ENCODE measurements at regions not wholly inside any gene's neighbourhood (a gene's known extent, or its start where the extent isn't known, plus 50 kb on each side); places are given as distances from the start of the nearest gene placed in this dataset.
A peak's percentile ranks its signal among the peaks of the same experiment; 100 is the strongest.

- H3K9ac ChIP-seq (ENCODE audit: low read depth, low read length), result no peak overlapping the region
- no peaks in the 10 kb centered on the region for H3K9me3 ChIP-seq (ENCODE audit: control insufficient read depth, insufficient read depth, low read length)
- no peak overlapping the region for H2BK20ac ChIP-seq (ENCODE audit: low read depth, low read length)
- H2BK5ac ChIP-seq (ENCODE audit: low read depth, low read length, poor library complexity, severe bottlenecking), result no peak overlapping the region
- no peak overlapping the region for H3K27ac ChIP-seq (ENCODE audit: insufficient read depth, low read length)
- no peaks in the 10 kb centered on the region for H4K20me1 ChIP-seq (ENCODE audit: insufficient read depth, low read length)
- H3K4me2 ChIP-seq (ENCODE audit: low read depth, low read length), result no peak overlapping the region
- peak; percentile 67 for TF ChIP-seq CEBPB (IDR thresholded peaks at IDR 0.05; ENCODE audit: low read depth, low read length)
- TF ChIP-seq MXI1 (IDR thresholded peaks at IDR 0.05; ENCODE audit: borderline replicate concordance, low read depth, low read length), result no peak
- CTCF ChIA-PET, result interaction anchor here (0.7 kb wide), 1 partner anchor 32 kb away, joined by 3 read pairs; no protein-coding TSS in a partner anchor
- H2AK5ac ChIP-seq (ENCODE audit: low read depth, low read length), result no peak overlapping the region
- BruUV-seq (replicated peaks), result no TSS peak
- dilution Hi-C loops (cut with HindIII; ENCODE audit: low sequenced_read_pairs, unreplicated experiment) (no loop called here), in situ Hi-C loops (cut with MboI; ENCODE audit: low sequenced_read_pairs) (no loop called here), intact Hi-C loops (cut with micrococcal nuclease) (no loop called here)
- no peak overlapping the region for H4K91ac ChIP-seq (ENCODE audit: insufficient read depth, low read depth, low read length)
- no peak for DNase-seq
- H4K8ac ChIP-seq (ENCODE audit: low read depth in 2 of 2, low read length in 2 of 2), result no peak overlapping the region
- no peak overlapping the region for H3K4me3 ChIP-seq (ENCODE audit: insufficient read depth, low read depth, low read length)
- no peak overlapping the region for H3K23ac ChIP-seq (ENCODE audit: low read depth, low read length)
- no peaks in the 10 kb centered on the region for H3K4me1 ChIP-seq (ENCODE audit: control insufficient read depth, insufficient read depth, low read length)
- H3K18ac ChIP-seq (ENCODE audit: low read depth, low read length), result no peak overlapping the region
- no peak overlapping the region for H3K56ac ChIP-seq (ENCODE audit: extremely low read depth, insufficient read depth, low read length)
- H3K9me1 ChIP-seq (ENCODE audit: insufficient read depth, low read length), result no peaks in the 10 kb centered on the region
- no peak for ATAC-seq (ENCODE audit: low read depth)
- no peak overlapping the region for H2BK120ac ChIP-seq (ENCODE audit: low read depth, low read length)
- no peak overlapping the region for H2AK9ac ChIP-seq (replicated peaks; ENCODE audit: low read depth, low read length, poor library complexity)
- H3K27me3 ChIP-seq (ENCODE audit: control insufficient read depth, insufficient read depth, low read length), result no peaks in the 10 kb centered on the region
- POLR2A ChIA-PET (ENCODE audit: unreplicated experiment), result no interaction called here
- H3K36me3 ChIP-seq (ENCODE audit: control insufficient read depth, insufficient read depth, low read length), result no peaks in the 10 kb centered on the region
- WGBS, 2 experiments (ENCODE audit: extremely low coverage in 2 of 2, insufficient read length in 1 of 2), result no CpG with 5 or more reads among the region's 4 CpGs
- H2BK15ac ChIP-seq (ENCODE audit: low read depth, low read length), result no peak overlapping the region
- no peak overlapping the region for H4K5ac ChIP-seq (ENCODE audit: low read depth, low read length)
- no peak overlapping the region for H3K4ac ChIP-seq (ENCODE audit: low read depth, low read length)
- H3K79me1 ChIP-seq (ENCODE audit: low read depth in 1 of 2, low read length in 2 of 2), result no peaks in the 10 kb centered on the region
- H3K14ac ChIP-seq (replicated peaks; ENCODE audit: low read depth, low read length), result no peak overlapping the region
- no peak overlapping the region for H2AFZ ChIP-seq (replicated peaks; ENCODE audit: low read length, poor library complexity)
Observed at GRCh38 chr11:80162387-80162786, 721.6 kb upstream of the TENM4 start.
